HepG2 (cell line): ENCODE measurements at regions not wholly inside any gene's neighbourhood (a gene's known extent, or its start where the extent isn't known, plus 50 kb on each side); places are given as distances from the start of the nearest gene placed in this dataset.

ENCODE experiments used
- ARNT ChIP-seq: fragments of 450-650 bp; IDR thresholded peaks from 2 replicates; pipeline ENCODE4 v1.6.1; 2017
- ATF4 ChIP-seq, 2 experiments: fragments of 450-650 bp in 1 of 2; sonication (generic) in 1 of 2; formaldehyde crosslinking; IDR thresholded peaks; 2 replicates each; pipeline versions ENCODE4 v1.5.0 to v1.8.0; 2020 to 2022; ENCODE audit warnings: mild to moderate bottlenecking in 1 of 2, missing genetic modification reagents in 1 of 2
- ETV6 ChIP-seq: sonication (generic); formaldehyde crosslinking; conservative IDR thresholded peaks from 2 replicates; pipeline ENCODE4 v1.4.0; 2020; ENCODE audit warnings: missing genetic modification reagents
- HOMEZ ChIP-seq: IDR thresholded peaks from 2 replicates; pipeline ENCODE4 v1.6.1; 2016; ENCODE audit warnings: low read depth
- KDM2A ChIP-seq: sonication (generic); formaldehyde crosslinking; IDR thresholded peaks from 2 replicates; pipeline ENCODE4 v1.4.0; 2020; ENCODE audit warnings: low read depth, missing genetic modification reagents, borderline replicate concordance
- RERE ChIP-seq: IDR thresholded peaks from 2 replicates; pipeline ENCODE4 v1.6.1; 2016; ENCODE audit warnings: low read depth, missing genetic modification reagents, missing compliant biosample characterization
- ZIK1 ChIP-seq: sonication (generic); formaldehyde crosslinking; IDR thresholded peaks from 2 replicates; pipeline ENCODE4 v1.5.0; 2020; ENCODE audit warnings: mild to moderate bottlenecking, low read depth, missing genetic modification reagents, borderline replicate concordance
- ZNF20 ChIP-seq: sonication (generic); formaldehyde crosslinking; IDR thresholded peaks from 2 replicates; pipeline ENCODE4 v1.4.0; 2020; ENCODE audit warnings: mild to moderate bottlenecking, moderate library complexity, missing genetic modification reagents
- ZNF660 ChIP-seq: sonication (generic); formaldehyde crosslinking; IDR thresholded peaks from 2 replicates; pipeline ENCODE4 v1.5.1; 2020; ENCODE audit warnings: mild to moderate bottlenecking, low read depth, missing genetic modification reagents, borderline replicate concordance
- TF ChIP-seq, protein P1 (sequence below), 2 experiments: IDR thresholded peaks; 2 replicates each; pipeline ENCODE4 v1.6.1; 2011 to 2012; ENCODE audit warnings: low read length in 2 of 2, borderline replicate concordance in 1 of 2, low read depth in 1 of 2, mild to moderate bottlenecking in 1 of 2, moderate library complexity in 1 of 2
- TF ChIP-seq, protein P2 (sequence below): sonication (generic); formaldehyde crosslinking; IDR thresholded peaks from 2 replicates; pipeline ENCODE4 v1.4.0; 2020; ENCODE audit warnings: missing genetic modification reagents, borderline replicate concordance
- TF ChIP-seq, protein P3 (sequence below): sonication (generic); formaldehyde crosslinking; IDR thresholded peaks from 2 replicates; pipeline ENCODE4 v1.4.0; 2020; ENCODE audit warnings: missing genetic modification reagents, borderline replicate concordance

DNA sequence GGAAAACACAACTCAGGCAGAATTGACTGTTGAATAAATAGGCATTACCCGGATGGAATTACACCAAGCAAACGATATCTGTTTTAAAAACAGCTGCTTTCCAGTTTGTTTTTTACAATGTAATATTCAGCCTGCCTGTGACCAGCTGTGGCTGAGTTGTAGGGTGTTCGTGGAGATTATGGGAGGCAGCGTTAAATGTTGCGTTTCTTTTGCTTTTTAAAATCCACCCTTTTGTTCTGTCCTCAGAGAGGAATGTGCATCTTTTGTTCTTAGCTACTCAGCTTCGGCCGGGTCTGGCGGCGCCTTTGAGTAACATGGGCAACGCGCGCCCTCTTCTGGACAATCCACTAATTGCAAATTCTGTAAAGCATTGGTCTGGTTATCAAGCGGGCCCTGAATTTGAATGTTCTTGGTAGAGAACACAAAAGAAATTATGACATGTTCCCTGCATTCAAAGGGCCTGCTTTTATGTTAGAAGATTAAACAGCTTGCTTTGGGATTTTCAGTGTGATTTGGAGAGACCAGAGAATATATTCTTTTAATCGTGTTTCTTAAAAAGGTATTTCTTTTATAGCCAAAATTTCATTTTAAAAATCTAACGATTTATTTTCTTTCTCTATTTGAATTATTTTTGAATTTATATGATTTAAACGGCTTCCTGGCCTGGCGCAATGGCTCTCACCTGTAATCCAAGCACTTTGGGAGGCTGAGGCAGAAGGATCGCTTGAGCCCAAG lies 76.3 kb upstream of the TRIM2 start (continued):
- TF ChIP-seq ATF4 (CRISPR knock-in tag; IDR thresholded peaks at IDR 0.05), result no peak
- TF ChIP-seq ZNF20, result no peak
- no peak for TF ChIP-seq RERE (CRISPR knock-in tag)
- TF ChIP-seq, protein P1, sequence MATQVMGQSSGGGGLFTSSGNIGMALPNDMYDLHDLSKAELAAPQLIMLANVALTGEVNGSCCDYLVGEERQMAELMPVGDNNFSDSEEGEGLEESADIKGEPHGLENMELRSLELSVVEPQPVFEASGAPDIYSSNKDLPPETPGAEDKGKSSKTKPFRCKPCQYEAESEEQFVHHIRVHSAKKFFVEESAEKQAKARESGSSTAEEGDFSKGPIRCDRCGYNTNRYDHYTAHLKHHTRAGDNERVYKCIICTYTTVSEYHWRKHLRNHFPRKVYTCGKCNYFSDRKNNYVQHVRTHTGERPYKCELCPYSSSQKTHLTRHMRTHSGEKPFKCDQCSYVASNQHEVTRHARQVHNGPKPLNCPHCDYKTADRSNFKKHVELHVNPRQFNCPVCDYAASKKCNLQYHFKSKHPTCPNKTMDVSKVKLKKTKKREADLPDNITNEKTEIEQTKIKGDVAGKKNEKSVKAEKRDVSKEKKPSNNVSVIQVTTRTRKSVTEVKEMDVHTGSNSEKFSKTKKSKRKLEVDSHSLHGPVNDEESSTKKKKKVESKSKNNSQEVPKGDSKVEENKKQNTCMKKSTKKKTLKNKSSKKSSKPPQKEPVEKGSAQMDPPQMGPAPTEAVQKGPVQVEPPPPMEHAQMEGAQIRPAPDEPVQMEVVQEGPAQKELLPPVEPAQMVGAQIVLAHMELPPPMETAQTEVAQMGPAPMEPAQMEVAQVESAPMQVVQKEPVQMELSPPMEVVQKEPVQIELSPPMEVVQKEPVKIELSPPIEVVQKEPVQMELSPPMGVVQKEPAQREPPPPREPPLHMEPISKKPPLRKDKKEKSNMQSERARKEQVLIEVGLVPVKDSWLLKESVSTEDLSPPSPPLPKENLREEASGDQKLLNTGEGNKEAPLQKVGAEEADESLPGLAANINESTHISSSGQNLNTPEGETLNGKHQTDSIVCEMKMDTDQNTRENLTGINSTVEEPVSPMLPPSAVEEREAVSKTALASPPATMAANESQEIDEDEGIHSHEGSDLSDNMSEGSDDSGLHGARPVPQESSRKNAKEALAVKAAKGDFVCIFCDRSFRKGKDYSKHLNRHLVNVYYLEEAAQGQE (IDR thresholded peaks at IDR 0.05; ENCODE audit: borderline replicate concordance in 1 of 2, low read depth in 1 of 2, low read length in 2 of 2), result no peak
- no peak for TF ChIP-seq ZNF660 (CRISPR knock-in tag)
- TF ChIP-seq, protein P2, sequence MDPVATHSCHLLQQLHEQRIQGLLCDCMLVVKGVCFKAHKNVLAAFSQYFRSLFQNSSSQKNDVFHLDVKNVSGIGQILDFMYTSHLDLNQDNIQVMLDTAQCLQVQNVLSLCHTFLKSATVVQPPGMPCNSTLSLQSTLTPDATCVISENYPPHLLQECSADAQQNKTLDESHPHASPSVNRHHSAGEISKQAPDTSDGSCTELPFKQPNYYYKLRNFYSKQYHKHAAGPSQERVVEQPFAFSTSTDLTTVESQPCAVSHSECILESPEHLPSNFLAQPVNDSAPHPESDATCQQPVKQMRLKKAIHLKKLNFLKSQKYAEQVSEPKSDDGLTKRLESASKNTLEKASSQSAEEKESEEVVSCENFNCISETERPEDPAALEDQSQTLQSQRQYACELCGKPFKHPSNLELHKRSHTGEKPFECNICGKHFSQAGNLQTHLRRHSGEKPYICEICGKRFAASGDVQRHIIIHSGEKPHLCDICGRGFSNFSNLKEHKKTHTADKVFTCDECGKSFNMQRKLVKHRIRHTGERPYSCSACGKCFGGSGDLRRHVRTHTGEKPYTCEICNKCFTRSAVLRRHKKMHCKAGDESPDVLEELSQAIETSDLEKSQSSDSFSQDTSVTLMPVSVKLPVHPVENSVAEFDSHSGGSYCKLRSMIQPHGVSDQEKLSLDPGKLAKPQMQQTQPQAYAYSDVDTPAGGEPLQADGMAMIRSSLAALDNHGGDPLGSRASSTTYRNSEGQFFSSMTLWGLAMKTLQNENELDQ (CRISPR knock-in tag), result no peak
- no peak for TF ChIP-seq ETV6 (CRISPR knock-in tag)
- TF ChIP-seq, protein P3, sequence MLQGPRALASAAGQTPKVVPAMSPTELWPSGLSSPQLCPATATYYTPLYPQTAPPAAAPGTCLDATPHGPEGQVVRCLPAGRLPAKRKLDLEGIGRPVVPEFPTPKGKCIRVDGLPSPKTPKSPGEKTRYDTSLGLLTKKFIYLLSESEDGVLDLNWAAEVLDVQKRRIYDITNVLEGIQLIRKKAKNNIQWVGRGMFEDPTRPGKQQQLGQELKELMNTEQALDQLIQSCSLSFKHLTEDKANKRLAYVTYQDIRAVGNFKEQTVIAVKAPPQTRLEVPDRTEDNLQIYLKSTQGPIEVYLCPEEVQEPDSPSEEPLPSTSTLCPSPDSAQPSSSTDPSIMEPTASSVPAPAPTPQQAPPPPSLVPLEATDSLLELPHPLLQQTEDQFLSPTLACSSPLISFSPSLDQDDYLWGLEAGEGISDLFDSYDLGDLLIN (CRISPR knock-in tag), result no peak
- no peak for TF ChIP-seq HOMEZ
- no peak for TF ChIP-seq ARNT
- 0 out of 2 replicates have a peak, but pooled peaks have one; percentile 36 for TF ChIP-seq KDM2A (CRISPR knock-in tag)
- no peak for TF ChIP-seq ZIK1 (CRISPR knock-in tag)
